B cell (primary cell): ENCODE measurements at regions not wholly inside any gene's neighbourhood (a gene's known extent, or its start where the extent isn't known, plus 50 kb on each side); places are given as distances from the start of the nearest gene placed in this dataset.

Source experiments
- ATAC-seq: fragments of 200-7000 bp; cut with Tn5 transposase; one replicate; pipeline ENCODE4 v1.10.0; 2021; ENCODE audit warnings: low read depth, mild to moderate bottlenecking, moderate number of reproducible peaks, moderate library complexity
- CTCF ChIA-PET: fragments of 350-600 bp; sonication (Branson Sonifier 250); formaldehyde crosslinking; loops from one replicate; lab custom pipeline; 2021; ENCODE audit warnings: antibody characterized with exemption, inconsistent platforms; lab: Charles Lee
- POLR2A ChIA-PET: fragments of 350-600 bp; sonication (Branson Sonifier 250); formaldehyde crosslinking; loops from one replicate; lab custom pipeline; 2021; ENCODE audit warnings: antibody characterized with exemption; lab: Charles Lee
- DNase-seq: peaks from one replicate; pipeline ENCODE4 v3.0.0; 2013
- H2AFZ ChIP-seq: 2 replicates; pipeline ENCODE4 v1.6.1; 2012; ENCODE audit warnings: mild to moderate bottlenecking, low read depth, low read length; ENCODE audit not compliant: insufficient read depth, poor library complexity, severe bottlenecking
- H3K27ac ChIP-seq, 2 donors: 1 replicate in 1 of 2; 2 replicates in 1 of 2; pipeline ENCODE4 v1.5.1; 2012 to 2013; ENCODE audit warnings: low read length in 2 of 2, mild to moderate bottlenecking in 2 of 2, moderate library complexity in 1 of 2
- H3K27me3 ChIP-seq, 4 experiments: fragments of 200-600 bp in 1 of 4; sonication (generic) in 1 of 4; replicated peaks in 1 of 4; 1 replicate in 2 of 4; 2 replicates in 2 of 4; pipeline versions ENCODE4 v1.6.1 to v1.7.0; 2013 to 2016; ENCODE audit warnings: low read length in 3 of 4, mild to moderate bottlenecking in 2 of 4, mixed read lengths in 1 of 4, moderate library complexity in 1 of 4; ENCODE audit not compliant: insufficient read depth in 4 of 4, control insufficient read depth in 3 of 4; ENCODE audit errors: control extremely low read depth in 1 of 4
- H3K36me3 ChIP-seq, 2 experiments: replicated peaks in 1 of 2; 1 replicate in 1 of 2; 2 replicates in 1 of 2; pipeline versions ENCODE4 v1.6.1 to v1.7.1; 2013; ENCODE audit warnings: low read length in 1 of 2; ENCODE audit not compliant: insufficient read depth in 2 of 2, control insufficient read depth in 1 of 2; ENCODE audit errors: control extremely low read depth in 1 of 2, extremely low read depth in 1 of 2
- H3K4me1 ChIP-seq, 2 donors: fragments of 200-600 bp in 1 of 2; sonication (generic) in 1 of 2; 1 replicate in 1 of 2; 2 replicates in 1 of 2; pipeline versions ENCODE4 v1.5.1 to v1.6.1; 2013 to 2017; ENCODE audit warnings: low read length in 2 of 2; ENCODE audit not compliant: control insufficient read depth in 2 of 2, insufficient read depth in 2 of 2
- H3K4me2 ChIP-seq: replicated peaks from 2 replicates; pipeline ENCODE3; 2012; ENCODE audit warnings: mild to moderate bottlenecking, low read depth, low read length; ENCODE audit not compliant: poor library complexity, severe bottlenecking
- H3K4me3 ChIP-seq, 5 experiments: fragments of 200-600 bp in 1 of 5; sonication (generic) in 1 of 5; 1 replicate in 3 of 5; 2 replicates in 2 of 5; pipeline versions ENCODE4 v1.5.1 to v1.7.0; 2011 to 2016; ENCODE audit warnings: low read length in 4 of 5, mild to moderate bottlenecking in 4 of 5, low read depth in 2 of 5, control low read depth in 1 of 5, moderate library complexity in 1 of 5; ENCODE audit not compliant: insufficient read depth in 1 of 5; ENCODE audit errors: control extremely low read depth in 1 of 5, extremely low read depth in 1 of 5
- H3K79me2 ChIP-seq: fragments of 200-600 bp; sonication (generic); one replicate; pipeline ENCODE4 v1.6.0; 2016; ENCODE audit warnings: low read length; ENCODE audit not compliant: control insufficient read depth, insufficient read depth
- H3K9ac ChIP-seq: fragments of 200-600 bp; sonication (generic); 2 replicates; pipeline ENCODE4 v1.6.1; 2017; ENCODE audit warnings: mild to moderate bottlenecking, low read length, moderate library complexity
- H3K9me3 ChIP-seq, 3 donors: one replicate each; pipeline versions ENCODE4 v1.6.1 to v1.7.1; 2013; ENCODE audit warnings: low read length in 2 of 3; ENCODE audit not compliant: control insufficient read depth in 2 of 3, insufficient read depth in 1 of 3; ENCODE audit errors: control extremely low read depth in 1 of 3
- H4K20me1 ChIP-seq: 2 replicates; pipeline ENCODE4 v1.6.0; 2012; ENCODE audit warnings: mild to moderate bottlenecking, low read length; ENCODE audit not compliant: insufficient read depth, control insufficient read depth, poor library complexity, severe bottlenecking
- H3K27ac Mint-ChIP-seq: one replicate; pipeline ENCODE4 v1.8.0; 2021; ENCODE audit warnings: mixed read lengths
- H3K27me3 Mint-ChIP-seq: one replicate; pipeline ENCODE4 v1.8.0; 2021; ENCODE audit warnings: mixed read lengths
- H3K4me1 Mint-ChIP-seq: one replicate; pipeline ENCODE4 v1.8.0; 2021; ENCODE audit warnings: mixed read lengths
- H3K4me3 Mint-ChIP-seq: one replicate; pipeline ENCODE4 v1.8.0; 2021; ENCODE audit warnings: mixed read lengths
- H3K9me3 Mint-ChIP-seq: one replicate; pipeline ENCODE4 v1.8.0; 2022; ENCODE audit warnings: mixed read lengths; ENCODE audit not compliant: insufficient read depth
- EZH2 ChIP-seq: IDR thresholded peaks from 2 replicates; pipeline ENCODE4 v1.6.1; 2012; ENCODE audit warnings: borderline replicate concordance, low read depth, mild to moderate bottlenecking, moderate library complexity, low read length; ENCODE audit not compliant: insufficient read depth, poor library complexity, severe bottlenecking
- WGBS: methylation state at CpG from one replicate; pipeline ENCODE4 v1.1.5; 2013; ENCODE audit warnings: missing lambda C conversion rate; ENCODE audit not compliant: insufficient coverage; 5-methylcytosine and 5-hydroxymethylcytosine counted together
- intact Hi-C: fragments of 100-400 bp; cut with micrococcal nuclease; formaldehyde crosslinking; loops from one replicate; pipeline ENCODE4 v1.10.0; 2022
- TF ChIP-seq, protein P1 (sequence below): fragments of 200-600 bp; IDR thresholded peaks from one replicate; pipeline ENCODE4 v1.8.0; 2022; ENCODE audit warnings: antibody characterized with exemption, mild to moderate bottlenecking

DNA sequence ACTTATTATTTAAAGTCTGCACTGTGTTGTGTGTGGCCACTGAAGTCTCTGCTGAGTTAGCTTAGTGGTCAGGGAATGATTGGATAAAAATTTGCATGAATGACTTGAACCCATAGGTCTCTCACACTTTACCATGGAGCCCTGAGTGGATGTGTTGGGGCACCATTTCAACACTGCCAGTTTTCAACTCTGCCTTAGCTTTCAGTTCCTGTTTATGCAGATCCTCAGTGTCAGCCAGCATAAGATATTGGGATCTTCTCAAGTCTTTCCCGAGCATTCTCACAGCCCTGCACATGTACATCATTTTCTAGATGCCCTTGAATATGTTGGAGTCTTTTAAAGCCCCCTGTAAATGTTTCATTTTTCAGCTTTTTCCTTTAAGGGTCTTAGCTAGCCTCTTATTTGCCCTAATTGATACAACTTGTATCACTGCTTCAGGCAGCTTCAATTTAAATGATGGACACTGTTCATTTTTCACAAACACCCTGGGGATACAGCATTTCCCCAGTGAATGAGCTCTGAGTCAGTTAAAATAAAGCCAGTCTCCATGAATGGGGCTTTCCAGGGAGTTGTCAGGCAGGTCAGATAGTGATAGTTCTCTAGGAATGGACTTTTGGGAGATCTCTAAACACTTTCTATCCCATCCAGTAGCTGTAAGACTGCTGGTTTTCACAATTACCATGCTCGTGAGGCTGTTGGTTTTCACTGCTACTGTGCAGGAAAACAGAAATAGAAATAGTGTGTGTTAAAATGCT lies 211.9 kb upstream of the PAPPA start:
- H3K9me3 Mint-ChIP-seq = no peaks in the 10 kb centered on the region
- H3K27ac Mint-ChIP-seq = no peak overlapping the region
- TF ChIP-seq, protein P1, sequence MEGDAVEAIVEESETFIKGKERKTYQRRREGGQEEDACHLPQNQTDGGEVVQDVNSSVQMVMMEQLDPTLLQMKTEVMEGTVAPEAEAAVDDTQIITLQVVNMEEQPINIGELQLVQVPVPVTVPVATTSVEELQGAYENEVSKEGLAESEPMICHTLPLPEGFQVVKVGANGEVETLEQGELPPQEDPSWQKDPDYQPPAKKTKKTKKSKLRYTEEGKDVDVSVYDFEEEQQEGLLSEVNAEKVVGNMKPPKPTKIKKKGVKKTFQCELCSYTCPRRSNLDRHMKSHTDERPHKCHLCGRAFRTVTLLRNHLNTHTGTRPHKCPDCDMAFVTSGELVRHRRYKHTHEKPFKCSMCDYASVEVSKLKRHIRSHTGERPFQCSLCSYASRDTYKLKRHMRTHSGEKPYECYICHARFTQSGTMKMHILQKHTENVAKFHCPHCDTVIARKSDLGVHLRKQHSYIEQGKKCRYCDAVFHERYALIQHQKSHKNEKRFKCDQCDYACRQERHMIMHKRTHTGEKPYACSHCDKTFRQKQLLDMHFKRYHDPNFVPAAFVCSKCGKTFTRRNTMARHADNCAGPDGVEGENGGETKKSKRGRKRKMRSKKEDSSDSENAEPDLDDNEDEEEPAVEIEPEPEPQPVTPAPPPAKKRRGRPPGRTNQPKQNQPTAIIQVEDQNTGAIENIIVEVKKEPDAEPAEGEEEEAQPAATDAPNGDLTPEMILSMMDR = no peak
- TF ChIP-seq EZH2 = no peak
- intact Hi-C loops = no loop called here
- Histone ChIP-seq H3K4me1 (no peaks in the 10 kb centered on the region), H3K27me3 (no peaks in the 10 kb centered on the region), H2AFZ (no peak overlapping the region), H3K79me2 (no peaks in the 10 kb centered on the region), H3K9ac (no peak overlapping the region), H4K20me1 (no peaks in the 10 kb centered on the region), H3K9me3 (no peaks in the 10 kb centered on the region), H3K36me3 (no peaks in the 10 kb centered on the region), H3K4me2 (no peak overlapping the region), H3K27ac (no peak overlapping the region), H3K4me3 (no peak overlapping the region)
- no peak overlapping the region for H3K4me3 Mint-ChIP-seq
- no peak for ATAC-seq
- no CpG with 5 or more reads among the region's 2 CpGs for WGBS
- DNase-seq = no peak
- no peaks in the 10 kb centered on the region for H3K27me3 Mint-ChIP-seq
- POLR2A ChIA-PET = no interaction called here
- CTCF ChIA-PET = no interaction called here
- no peaks in the 10 kb centered on the region for H3K4me1 Mint-ChIP-seq

DNA sequence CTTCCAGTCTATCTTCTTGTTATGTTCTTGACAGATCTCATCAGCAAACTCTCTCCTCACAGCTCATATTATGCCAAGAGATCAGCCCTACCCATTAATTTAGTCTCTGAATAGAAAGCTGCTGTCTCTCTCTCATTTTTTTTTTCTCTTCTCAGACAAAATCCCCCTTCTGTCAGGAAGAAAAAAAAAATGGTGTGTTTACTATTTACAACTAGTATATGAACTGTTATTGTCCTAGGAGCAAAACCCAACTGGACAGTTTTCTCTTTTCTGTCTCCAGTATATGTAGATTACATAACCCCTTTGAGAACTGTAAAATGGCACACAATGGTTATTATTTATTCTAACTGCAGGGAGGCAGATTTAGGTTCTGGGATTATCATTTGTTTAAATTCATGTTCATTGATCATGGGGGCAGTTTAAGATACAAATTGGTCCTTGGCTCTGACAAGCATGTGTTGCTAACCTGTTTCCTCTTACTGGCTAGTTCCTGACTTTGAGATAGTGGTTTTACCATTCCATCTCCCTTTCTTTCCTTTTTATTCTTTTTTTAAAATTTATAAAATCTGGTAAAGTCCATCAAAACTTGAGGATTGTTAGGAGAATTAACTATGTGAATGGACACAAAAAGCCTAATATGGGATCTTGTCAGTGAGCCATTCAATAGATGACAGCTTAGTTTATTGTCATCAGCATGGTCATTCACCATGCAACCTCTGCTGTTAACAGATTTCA lies 210.0 kb upstream of the PAPPA start:
- Histone ChIP-seq H2AFZ (no peak overlapping the region), H3K27ac (no peak overlapping the region), H3K9ac (no peak overlapping the region), H3K4me3 (no peak overlapping the region), H3K27me3 (no peaks in the 10 kb centered on the region), H3K79me2 (no peaks in the 10 kb centered on the region), H3K9me3 (no peaks in the 10 kb centered on the region), H4K20me1 (no peaks in the 10 kb centered on the region), H3K4me2 (no peak overlapping the region), H3K36me3 (no peaks in the 10 kb centered on the region), H3K4me1 (no peaks in the 10 kb centered on the region)
- no peak for DNase-seq
- intact Hi-C loops = no loop called here
- CTCF ChIA-PET = no interaction called here
- TF ChIP-seq, protein P1 = no peak
- no peak for TF ChIP-seq EZH2
- POLR2A ChIA-PET = no interaction called here
- Mint-ChIP-seq H3K4me3 (no peak overlapping the region), H3K9me3 (no peaks in the 10 kb centered on the region), H3K27ac (no peak overlapping the region), H3K4me1 (no peaks in the 10 kb centered on the region), H3K27me3 (no peaks in the 10 kb centered on the region)
- no peak for ATAC-seq
